NCI-H2171 treated with DMSO at 0.1 percent for 48 hours (cell line): ENCODE measurements at regions not wholly inside any gene's neighbourhood (a gene's known extent, or its start where the extent isn't known, plus 50 kb on each side); places are given as distances from the start of the nearest gene placed in this dataset.

Source experiments
- DNase-seq: peaks from one replicate; lab custom pipeline; 2025; lab: John Stamatoyannopoulos, UW

DNA sequence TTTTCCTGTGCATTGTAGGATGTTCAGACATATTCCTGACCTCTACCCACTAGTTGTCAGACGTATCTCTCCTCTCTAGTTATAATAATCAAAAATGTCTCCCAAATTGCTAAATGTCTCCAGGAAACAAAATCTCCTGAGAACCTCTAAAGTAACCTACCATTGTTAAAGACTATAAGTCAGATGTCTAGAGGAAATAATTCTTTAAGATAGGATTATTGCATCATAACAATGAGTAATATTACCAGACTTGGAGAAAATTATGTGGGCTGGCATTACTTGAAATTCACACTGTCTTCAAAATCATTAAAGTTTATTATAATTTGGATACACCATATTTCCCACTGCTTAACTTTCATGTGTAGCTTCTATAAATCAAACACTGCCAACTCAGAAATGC, 643.0 kb upstream of the ADGRL2 start:
- DNase-seq = no peak

DNA sequence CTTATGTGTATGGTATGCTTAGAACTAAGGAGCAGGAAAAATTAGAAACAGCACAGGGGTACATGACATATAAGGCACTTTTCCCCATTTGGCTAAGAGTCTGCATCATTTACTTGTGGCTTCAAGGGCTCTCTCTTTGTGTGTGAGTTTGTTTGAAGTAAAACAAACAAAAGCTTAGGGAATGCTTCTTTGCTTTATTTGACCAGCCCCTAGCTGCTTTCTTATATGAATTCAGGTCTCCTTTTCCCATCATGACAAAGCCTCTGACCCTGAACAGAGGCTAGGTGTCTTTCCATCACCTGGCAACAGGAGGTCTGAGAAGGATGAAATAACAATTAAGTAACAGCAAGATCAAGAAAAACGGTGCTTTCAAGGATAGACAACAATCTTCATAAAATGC, 643.8 kb upstream of the ADGRL2 start:
- no peak for DNase-seq

DNA sequence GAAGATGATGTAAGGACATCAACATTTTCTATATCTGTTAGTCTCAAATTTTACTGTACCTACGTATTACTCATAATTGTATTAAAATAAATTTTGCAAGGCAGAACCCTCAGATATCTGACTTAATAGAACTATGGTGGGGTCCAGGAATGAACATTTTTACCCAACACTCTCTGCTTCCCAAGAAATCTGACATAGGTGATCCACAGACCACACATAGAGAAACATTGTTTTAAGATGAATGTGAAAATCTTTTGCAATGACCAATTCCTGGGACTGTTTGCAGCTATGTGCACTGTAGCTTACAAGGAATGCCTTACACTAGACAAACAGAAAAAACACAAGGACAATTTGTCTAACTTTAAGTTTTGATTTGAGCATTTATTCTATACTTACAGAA, 645.6 kb upstream of the ADGRL2 start:
- no peak for DNase-seq

GRCh38 chr1:81151206-81151605, 649.5 kb upstream of the ADGRL2 start:
- no peak for DNase-seq

DNA sequence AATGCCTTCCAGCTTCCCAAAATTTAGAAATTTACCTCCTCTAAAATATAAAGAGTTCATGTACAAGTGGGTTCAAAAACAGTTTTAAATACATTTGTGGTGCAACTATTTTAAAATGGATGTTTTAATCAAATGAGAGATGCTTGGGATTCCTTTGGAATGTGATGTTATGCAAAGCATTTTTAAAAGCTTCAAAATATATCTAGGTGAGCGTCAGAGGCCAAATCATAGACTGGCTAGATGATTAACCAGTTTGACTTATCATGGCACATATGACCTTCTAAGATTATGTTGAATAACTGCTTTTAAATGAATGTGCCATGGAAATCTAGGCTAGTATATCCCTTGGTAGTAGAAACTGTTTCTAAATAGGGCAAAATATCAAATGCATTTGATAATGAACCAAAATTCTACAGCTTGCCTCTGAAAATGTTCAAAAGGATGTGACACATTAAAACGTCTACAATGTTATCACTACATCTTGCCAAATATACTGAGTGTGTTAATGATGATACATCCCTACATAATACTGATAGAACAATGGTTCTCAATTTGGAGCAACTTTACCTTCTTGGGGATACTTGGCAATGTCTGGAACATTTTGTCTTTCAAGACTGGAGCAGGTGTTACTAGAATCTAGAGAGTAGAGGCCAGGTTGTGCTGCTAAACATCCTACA, 650.9 kb upstream of the ADGRL2 start:
- no peak for DNase-seq

- DNase-seq = no peak
Observed at GRCh38 chr1:81144240-81144825, 656.4 kb upstream of the ADGRL2 start.

DNA sequence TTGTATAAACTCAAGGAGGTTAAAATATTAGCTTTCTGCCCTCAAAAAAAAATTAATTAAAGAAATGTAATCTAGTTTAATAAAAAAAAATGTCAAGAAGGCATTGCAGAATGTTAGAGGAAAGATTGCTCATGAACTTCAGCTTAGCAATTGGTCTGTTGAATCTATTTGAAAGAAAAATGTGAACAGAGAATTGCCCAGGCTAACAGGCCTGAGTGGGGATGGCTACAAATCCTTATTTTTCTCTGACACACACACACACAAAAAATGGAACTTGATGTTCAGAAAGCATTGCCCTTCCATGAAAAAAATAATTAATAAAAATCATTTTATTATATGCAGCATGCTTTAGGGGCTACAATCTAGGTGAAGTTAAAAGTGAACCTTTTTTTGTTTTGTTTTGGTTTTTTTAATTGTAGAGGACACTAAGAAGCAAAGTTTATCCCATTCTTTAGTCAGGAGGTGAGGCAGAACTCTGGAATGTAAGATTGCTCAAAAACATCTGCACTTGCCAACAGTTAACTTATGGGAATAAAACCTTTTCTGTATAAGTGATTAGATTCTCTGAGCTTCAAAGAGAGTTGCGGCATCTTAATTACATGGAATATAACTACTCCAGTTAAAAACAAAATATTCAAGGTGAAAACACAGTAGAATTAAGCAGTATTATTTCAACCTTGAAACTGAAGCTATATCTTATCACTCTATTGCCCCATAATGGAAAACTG, 658.5 kb upstream of the ADGRL2 start:
- DNase-seq = no peak

DNA sequence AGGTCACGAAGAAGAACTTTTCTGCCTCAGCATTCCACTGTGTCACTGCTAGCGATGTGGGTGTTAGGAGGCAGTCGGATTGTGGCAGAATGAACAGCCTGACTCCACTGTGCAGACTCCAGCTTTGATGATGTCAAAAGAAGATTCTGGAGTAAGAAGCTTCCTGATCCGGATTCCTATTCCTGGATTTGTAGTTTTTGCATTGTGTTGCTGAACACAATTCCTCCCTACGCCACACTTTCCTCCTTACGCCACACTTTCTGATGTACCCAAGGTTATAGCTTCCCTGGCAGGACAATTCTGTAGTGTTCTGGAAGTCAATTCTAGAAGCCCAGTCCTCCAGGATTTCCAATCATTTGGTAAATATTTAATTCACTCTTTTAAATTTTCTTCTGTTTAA, 665.2 kb upstream of the ADGRL2 start:
- DNase-seq = no peak

GRCh38 chr1:81129776-81130175, 671.0 kb upstream of the ADGRL2 start:
- no peak for DNase-seq

DNA sequence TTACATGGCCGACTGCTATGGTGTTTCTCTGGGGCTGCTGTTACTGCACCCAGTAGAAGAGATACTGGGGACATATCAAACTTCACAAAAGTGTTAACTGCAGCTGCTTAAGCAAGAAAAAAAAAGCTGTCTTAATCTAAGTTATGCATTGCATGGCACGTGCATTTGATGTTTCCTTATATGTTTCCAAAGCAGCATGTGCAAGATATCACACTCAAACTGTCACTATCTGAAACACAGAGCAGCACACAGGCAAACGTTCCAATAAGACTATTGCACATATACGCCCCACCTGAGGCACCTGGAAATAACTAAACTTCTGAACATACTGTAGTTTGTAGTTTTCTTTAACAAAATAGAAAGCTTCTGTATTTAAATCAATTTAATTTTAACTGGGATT, 671.4 kb upstream of the ADGRL2 start:
- DNase-seq = no peak

GRCh38 chr1:81128079-81128478, 672.7 kb upstream of the ADGRL2 start:
- DNase-seq = no peak

DNA sequence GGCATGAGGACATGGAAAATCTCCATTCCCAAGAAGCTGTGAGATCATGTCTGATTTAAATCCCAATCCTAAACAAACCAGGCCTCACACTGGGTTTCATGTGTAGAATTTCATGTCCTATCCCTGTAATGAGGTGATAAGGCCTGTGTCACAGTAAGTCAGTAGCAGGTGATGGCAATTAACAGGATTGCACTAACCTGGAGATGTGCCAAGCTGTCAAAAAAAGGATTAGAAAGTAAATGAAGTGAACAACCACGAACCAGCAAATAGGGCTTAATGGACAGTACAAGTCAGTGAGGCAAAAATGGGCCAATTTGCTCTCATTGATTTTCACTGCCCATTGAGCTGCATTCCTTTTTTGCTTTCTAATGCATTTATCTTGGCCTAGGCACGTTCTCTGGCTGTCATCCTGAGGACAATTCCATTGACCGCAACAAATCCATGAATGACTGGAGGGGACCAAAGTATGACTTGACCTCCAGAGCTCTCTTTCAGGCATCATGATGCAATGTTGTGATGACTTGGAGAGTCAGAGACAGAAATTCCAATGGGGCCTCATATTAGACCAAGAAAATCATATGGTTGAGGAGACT, 673.6 kb upstream of the ADGRL2 start:
- DNase-seq = no peak

- no peak for DNase-seq
Observed at GRCh38 chr1:81125672-81126071, 675.1 kb upstream of the ADGRL2 start.

GRCh38 chr1:81121306-81121705, 679.4 kb upstream of the ADGRL2 start:
- DNase-seq = no peak

DNA sequence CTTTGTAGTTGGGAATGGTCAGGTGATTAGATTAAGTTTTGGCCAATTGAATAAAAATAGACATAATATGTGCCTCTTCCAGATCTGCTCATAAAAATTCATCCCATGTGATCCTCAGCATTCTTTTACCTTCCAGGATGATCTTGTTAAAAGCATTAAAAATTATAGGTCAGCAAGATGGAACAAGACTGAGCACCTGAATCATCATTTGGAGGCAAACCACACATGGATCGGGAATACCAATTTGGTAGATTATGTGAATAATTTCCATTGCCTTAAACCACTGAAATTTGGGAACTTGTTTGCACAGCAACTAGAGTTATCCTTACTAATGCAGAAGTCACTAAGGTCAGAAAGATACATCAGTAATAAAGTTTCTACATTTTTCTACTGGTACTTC, 681.4 kb upstream of the ADGRL2 start:
- no peak for DNase-seq

GRCh38 chr1:81118550-81118949, 682.2 kb upstream of the ADGRL2 start:
- no peak for DNase-seq

GRCh38 chr1:81115422-81115821, 685.3 kb upstream of the ADGRL2 start:
- no peak for DNase-seq

DNA sequence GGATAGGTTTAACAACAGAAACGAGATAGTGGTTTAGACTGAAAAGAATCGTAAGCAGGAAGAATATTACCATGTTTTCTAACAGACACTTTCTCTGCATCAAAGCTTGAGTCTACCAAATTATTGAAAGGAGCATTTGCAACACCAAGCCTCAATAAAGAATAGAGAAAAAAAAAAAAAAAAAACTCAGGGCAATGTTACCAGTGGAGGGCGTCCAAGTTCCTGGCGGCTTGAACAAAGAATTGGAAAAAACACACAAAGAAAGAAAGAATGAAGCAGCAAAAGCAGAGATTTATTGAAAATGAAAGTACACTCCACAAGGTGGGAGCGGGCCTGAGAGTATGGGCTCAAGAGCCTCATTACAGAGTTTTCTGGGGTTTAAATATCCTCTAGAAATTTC, 686.5 kb upstream of the ADGRL2 start:
- no peak for DNase-seq

DNA sequence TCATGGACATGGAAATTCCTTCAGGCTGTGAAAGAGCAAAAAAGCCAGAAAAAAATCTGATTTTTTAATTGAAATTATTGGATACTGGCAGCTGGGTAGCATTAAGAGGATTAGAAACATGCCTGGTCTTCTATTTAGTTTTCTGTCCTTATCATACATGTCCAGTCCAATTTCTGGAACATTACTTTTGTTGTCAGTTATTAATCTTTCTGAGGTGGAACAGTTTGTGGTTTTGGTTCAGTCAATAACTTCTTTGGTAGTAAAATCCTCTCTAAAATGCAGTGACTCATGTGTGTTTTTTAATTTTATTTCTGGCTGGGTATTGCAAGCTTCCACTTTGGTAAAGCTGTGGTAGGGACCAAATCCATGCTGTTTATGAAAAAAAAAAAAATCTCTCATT, 687.0 kb upstream of the ADGRL2 start:
- no peak for DNase-seq

DNA sequence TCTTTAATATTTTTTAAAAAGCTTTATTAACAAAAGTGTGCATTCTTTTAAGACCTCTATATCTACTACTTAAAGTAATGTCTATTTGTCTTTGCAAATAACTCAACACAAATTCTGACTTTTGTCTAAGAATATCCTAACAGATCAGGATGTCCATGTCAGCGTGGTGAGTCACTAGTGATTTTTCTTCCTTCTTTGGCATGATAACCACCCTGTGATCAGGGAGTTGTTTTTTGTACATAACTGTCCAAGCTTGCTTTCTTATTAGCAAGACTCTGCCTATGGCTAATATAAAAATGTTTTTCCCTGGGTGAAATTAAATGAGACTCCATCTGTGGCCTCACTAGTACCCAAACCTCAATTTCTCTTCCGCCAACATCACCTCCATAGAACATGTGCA, 688.9 kb upstream of the ADGRL2 start:
- DNase-seq = no peak

GRCh38 chr1:81109038-81109437, 691.7 kb upstream of the ADGRL2 start:
- no peak for DNase-seq

DNA sequence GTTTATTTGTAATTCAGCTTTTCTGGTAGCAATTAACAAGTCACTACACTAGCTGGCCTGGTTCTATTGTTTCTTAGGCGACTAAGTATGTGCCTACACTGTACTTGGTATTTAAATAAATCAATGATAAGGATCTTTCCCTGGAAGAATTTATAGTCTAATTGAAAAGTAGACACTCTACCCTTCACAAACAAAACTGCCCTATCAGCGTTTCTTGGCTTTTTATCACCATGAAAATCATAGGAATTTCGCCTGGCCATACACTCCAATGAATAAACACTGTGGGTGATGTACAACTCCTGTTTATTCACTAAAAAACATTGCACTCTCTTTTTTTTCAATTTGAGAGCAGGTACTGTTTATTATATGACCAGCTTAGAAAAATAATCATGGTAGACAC, 702.9 kb upstream of the ADGRL2 start:
- no peak for DNase-seq

GRCh38 chr1:81073580-81073979, 727.2 kb upstream of the ADGRL2 start:
- DNase-seq = no peak
